HCEC 1CT (cell line): ENCODE measurements at regions not wholly inside any gene's neighbourhood (a gene's known extent, or its start where the extent isn't known, plus 50 kb on each side); places are given as distances from the start of the nearest gene placed in this dataset.

ENCODE experiments used
- DNase-seq: peaks from one replicate; pipeline ENCODE4 v3.0.0-alpha.2; 2017

GRCh38 chr15:95912280-95912625 is 418.2 kb upstream of the NR2F2 start:
- no peak for DNase-seq

- no peak for DNase-seq
Observed at GRCh38 chr15:95912728-95913127, 417.8 kb upstream of the NR2F2 start.

GRCh38 chr15:95916568-95916967 is 413.9 kb upstream of the NR2F2 start:
- DNase-seq, result no peak

- no peak for DNase-seq
Observed at GRCh38 chr15:95918525-95918924, 412.0 kb upstream of the NR2F2 start.

GRCh38 chr15:95919460-95919859 is 411.0 kb upstream of the NR2F2 start:
- no peak for DNase-seq

- DNase-seq, result no peak
Observed at GRCh38 chr15:95921404-95921803, 409.1 kb upstream of the NR2F2 start.

GRCh38 chr15:95922431-95922830 is 408.1 kb upstream of the NR2F2 start:
- no peak for DNase-seq

- no peak for DNase-seq
Observed at GRCh38 chr15:95923792-95924191, 406.7 kb upstream of the NR2F2 start.

- no peak for DNase-seq
Observed at GRCh38 chr15:95928822-95929221, 401.7 kb upstream of the NR2F2 start.

- DNase-seq, result no peak
Observed at GRCh38 chr15:95929232-95929846, 401.2 kb upstream of the NR2F2 start.

GRCh38 chr15:95930659-95931375 is 399.7 kb upstream of the NR2F2 start:
- DNase-seq, result no peak

- no peak for DNase-seq
Observed at GRCh38 chr15:95931619-95932018, 398.9 kb upstream of the NR2F2 start.

- DNase-seq, result no peak
Observed at GRCh38 chr15:95932141-95932540, 398.4 kb upstream of the NR2F2 start.

- DNase-seq, result peak; percentile 52
Observed at GRCh38 chr15:95932676-95933075, 397.8 kb upstream of the NR2F2 start.

GRCh38 chr15:95935852-95936251 is 394.6 kb upstream of the NR2F2 start:
- DNase-seq, result no peak

- no peak for DNase-seq
Observed at GRCh38 chr15:95937128-95937528, 393.4 kb upstream of the NR2F2 start.

GRCh38 chr15:95940431-95940985 is 390.0 kb upstream of the NR2F2 start:
- DNase-seq, result no peak

GRCh38 chr15:95944193-95944592 is 386.3 kb upstream of the NR2F2 start:
- DNase-seq, result no peak

- no peak for DNase-seq
Observed at GRCh38 chr15:95944661-95945255, 385.7 kb upstream of the NR2F2 start.

GRCh38 chr15:95946241-95946640 is 384.3 kb upstream of the NR2F2 start:
- no peak for DNase-seq

- DNase-seq, result no peak
Observed at GRCh38 chr15:95946926-95947325, 383.6 kb upstream of the NR2F2 start.

GRCh38 chr15:95948411-95948810 is 382.1 kb upstream of the NR2F2 start:
- no peak for DNase-seq

- DNase-seq, result no peak
Observed at GRCh38 chr15:95953032-95953431, 377.5 kb upstream of the NR2F2 start.

- no peak for DNase-seq
Observed at GRCh38 chr15:95957861-95958260, 372.6 kb upstream of the NR2F2 start.
